CD14-positive monocyte (primary cell): ENCODE measurements at regions not wholly inside any gene's neighbourhood (a gene's known extent, or its start where the extent isn't known, plus 50 kb on each side); places are given as distances from the start of the nearest gene placed in this dataset.

Experiments
- DNase-seq, 3 donors: peaks; one replicate each; pipeline ENCODE4 v3.0.0-alpha.2; 2011 to 2022
- H2AFZ ChIP-seq: 2 replicates; pipeline ENCODE4 v1.6.0; 2012; ENCODE audit warnings: mild to moderate bottlenecking, low read depth, low read length, inconsistent platforms; ENCODE audit not compliant: insufficient read depth, poor library complexity, severe bottlenecking
- H3K27ac ChIP-seq, 2 donors: 1 replicate in 1 of 2; 2 replicates in 1 of 2; pipeline ENCODE4 v1.5.1; 2012 to 2013; ENCODE audit warnings: low read length in 2 of 2, control low read depth in 1 of 2, inconsistent platforms in 1 of 2, low read depth in 1 of 2, mild to moderate bottlenecking in 1 of 2
- H3K27me3 ChIP-seq, 2 donors: one replicate each; pipeline versions ENCODE4 v1.6.0 to v1.6.1; 2011 to 2013; ENCODE audit warnings: low read length in 2 of 2; ENCODE audit not compliant: control insufficient read depth in 2 of 2, insufficient read depth in 2 of 2
- H3K36me3 ChIP-seq, 2 donors: replicated peaks in 1 of 2; 1 replicate in 1 of 2; 2 replicates in 1 of 2; pipeline versions ENCODE4 v1.5.1 to v1.6.1; 2012 to 2013; ENCODE audit warnings: low read length in 2 of 2, control low read depth in 1 of 2, inconsistent platforms in 1 of 2, mild to moderate bottlenecking in 1 of 2; ENCODE audit not compliant: insufficient read depth in 2 of 2, control insufficient read depth in 1 of 2
- H3K4me1 ChIP-seq, 2 donors: 1 replicate in 1 of 2; 2 replicates in 1 of 2; pipeline versions ENCODE4 v1.5.1 to v1.6.1; 2012 to 2013; ENCODE audit warnings: low read length in 2 of 2, control low read depth in 1 of 2, inconsistent platforms in 1 of 2, mild to moderate bottlenecking in 1 of 2, moderate library complexity in 1 of 2; ENCODE audit not compliant: insufficient read depth in 2 of 2, control insufficient read depth in 1 of 2
- H3K4me2 ChIP-seq: replicated peaks from 2 replicates; pipeline ENCODE3; 2012; ENCODE audit warnings: low read length, moderate library complexity, mild to moderate bottlenecking; ENCODE audit not compliant: poor library complexity, severe bottlenecking; ENCODE audit errors: extremely low read depth
- H3K4me3 ChIP-seq, 3 experiments: fragments of 200-600 bp in 1 of 3; sonication (generic) in 1 of 3; replicated peaks in 1 of 3; 1 replicate in 2 of 3; 2 replicates in 1 of 3; pipeline ENCODE4 v1.5.1; 2011 to 2013; ENCODE audit warnings: low read length in 3 of 3, mild to moderate bottlenecking in 3 of 3, control low read depth in 2 of 3, low read depth in 2 of 3, inconsistent platforms in 1 of 3, moderate library complexity in 1 of 3
- H3K79me2 ChIP-seq: 2 replicates; pipeline ENCODE4 v1.6.0; 2012; ENCODE audit warnings: mild to moderate bottlenecking, control low read depth, inconsistent platforms, low read length, moderate library complexity; ENCODE audit not compliant: insufficient read depth
- H3K9ac ChIP-seq: 2 replicates; pipeline ENCODE4 v1.6.0; 2017; ENCODE audit warnings: low read length, mild to moderate bottlenecking; ENCODE audit not compliant: insufficient read depth, poor library complexity, severe bottlenecking
- H3K9me3 ChIP-seq, 2 donors: replicated peaks in 1 of 2; 1 replicate in 1 of 2; 2 replicates in 1 of 2; pipeline versions ENCODE4 v1.5.1 to v1.6.1; 2012 to 2013; ENCODE audit warnings: low read length in 2 of 2, control low read depth in 1 of 2; ENCODE audit not compliant: control insufficient read depth in 1 of 2, insufficient read depth in 1 of 2
- H4K20me1 ChIP-seq: 2 replicates; pipeline ENCODE4 v1.6.0; 2012; ENCODE audit warnings: mild to moderate bottlenecking, low read length, control low read depth, moderate library complexity; ENCODE audit not compliant: insufficient read depth
- H3K27ac Mint-ChIP-seq, 7 donors: one replicate each; pipeline ENCODE4 v1.8.0; 2020; ENCODE audit warnings: mild to moderate bottlenecking in 7 of 7, mixed read lengths in 7 of 7, moderate library complexity in 6 of 7, inconsistent platforms in 2 of 7
- H3K27me3 Mint-ChIP-seq, 3 donors: one replicate each; pipeline ENCODE4 v1.8.0; 2021 to 2022; ENCODE audit warnings: low read depth in 3 of 3, mild to moderate bottlenecking in 3 of 3, mixed read lengths in 3 of 3, moderate library complexity in 3 of 3, inconsistent platforms in 1 of 3
- H3K36me3 Mint-ChIP-seq, 2 donors: one replicate each; pipeline ENCODE4 v1.8.0; 2020; ENCODE audit warnings: mixed read lengths in 2 of 2, inconsistent platforms in 1 of 2, mild to moderate bottlenecking in 1 of 2
- H3K4me1 Mint-ChIP-seq: one replicate; pipeline ENCODE4 v1.8.0; 2020; ENCODE audit warnings: mild to moderate bottlenecking, mixed read lengths
- H3K4me3 Mint-ChIP-seq, 2 donors: one replicate each; pipeline ENCODE4 v1.8.0; 2020; ENCODE audit warnings: mild to moderate bottlenecking in 2 of 2, mixed read lengths in 2 of 2, moderate library complexity in 1 of 2
- H3K9me3 Mint-ChIP-seq, 7 donors: one replicate each; pipeline ENCODE4 v1.8.0; 2020 to 2022; ENCODE audit warnings: mixed read lengths in 7 of 7, mild to moderate bottlenecking in 6 of 7, moderate library complexity in 6 of 7, inconsistent platforms in 2 of 7
- CTCF ChIP-seq: fragments of 200-600 bp; IDR thresholded peaks from one replicate; pipeline ENCODE4 v1.8.0; 2022; ENCODE audit warnings: antibody characterized with exemption, mild to moderate bottlenecking
- WGBS: methylation state at CpG from one replicate; pipeline ENCODE4 v1.1.5; 2013; ENCODE audit warnings: missing lambda C conversion rate; ENCODE audit not compliant: insufficient coverage; 5-methylcytosine and 5-hydroxymethylcytosine counted together
- intact Hi-C, 2 donors: fragments of 100-400 bp; cut with micrococcal nuclease; formaldehyde crosslinking; loops; one replicate each; pipeline versions ENCODE4 v1.15.0 to v1.15.1; 2023

GRCh38 chr7:68422281-68422680 lies 1176.0 kb upstream of the AUTS2 start:
- Histone ChIP-seq H3K4me3 (no peak overlapping the region), H4K20me1 (no peaks in the 10 kb centered on the region), H3K79me2 (no peaks in the 10 kb centered on the region), H3K36me3 (no peaks in the 10 kb centered on the region), H2AFZ (no peak overlapping the region), H3K4me2 (no peak overlapping the region), H3K4me1 (no peaks in the 10 kb centered on the region), H3K9ac (no peak overlapping the region), H3K9me3 (peaks cover 39 to 44% of the 10 kb centered on the region in 2 donors), H3K27ac (no peak overlapping the region), H3K27me3 (no peaks in the 10 kb centered on the region)
- Mint-ChIP-seq H3K4me3 (no peak overlapping the region), H3K36me3 (no peaks in the 10 kb centered on the region), H3K27me3 (peaks cover 0 to 3% (median 0%) of the 10 kb centered on the region in 3 donors), H3K9me3 (peaks cover 10 to 35% (median 21%) of the 10 kb centered on the region in 7 donors), H3K27ac (peak overlapping the region in 1 of 7 donors; percentile 5), H3K4me1 (no peaks in the 10 kb centered on the region)
- no peak for DNase-seq
- no peak for TF ChIP-seq CTCF
- 73% methylated on average over 4 of the region's 4 CpGs for WGBS
- intact Hi-C loops = no loop called here

- Mint-ChIP-seq H3K36me3 (no peaks in the 10 kb centered on the region), H3K4me1 (no peaks in the 10 kb centered on the region), H3K27me3 (peaks cover 0 to 2% (median 0%) of the 10 kb centered on the region in 3 donors), H3K4me3 (no peak overlapping the region), H3K27ac (no peak overlapping the region), H3K9me3 (peaks cover 8 to 41% (median 22%) of the 10 kb centered on the region in 7 donors)
- Histone ChIP-seq H3K9ac (no peak overlapping the region), H3K27ac (no peak overlapping the region), H3K4me1 (no peaks in the 10 kb centered on the region), H2AFZ (no peak overlapping the region), H3K36me3 (no peaks in the 10 kb centered on the region), H3K27me3 (no peaks in the 10 kb centered on the region), H4K20me1 (no peaks in the 10 kb centered on the region), H3K4me2 (no peak overlapping the region), H3K79me2 (no peaks in the 10 kb centered on the region), H3K4me3 (no peak overlapping the region), H3K9me3 (peaks cover 38 to 50% of the 10 kb centered on the region in 2 donors)
- 94% methylated on average over 3 of the region's 5 CpGs for WGBS
- intact Hi-C loops = no loop called here
- DNase-seq = no peak
- no peak for TF ChIP-seq CTCF
These were observed 1174.9 kb upstream of the AUTS2 start for GRCh38 chr7:68423356-68423755.
